Neural progenitor cell (in vitro differentiated cells): ENCODE measurements at regions not wholly inside any gene's neighbourhood (a gene's known extent, or its start where the extent isn't known, plus 50 kb on each side); places are given as distances from the start of the nearest gene placed in this dataset.

Experiments used
- DNase-seq: peaks from one replicate; pipeline ENCODE4 v3.0.0-alpha.2; 2016; ENCODE audit warnings: low spot score
- H2AFZ ChIP-seq: fragments of 200-600 bp; sonication (generic); replicated peaks from 2 replicates; pipeline ENCODE4 v1.6.1; 2016; ENCODE audit warnings: antibody characterized with exemption
- H3F3A ChIP-seq: fragments of 200-600 bp; sonication (generic); 2 replicates; pipeline ENCODE4 v1.6.1; 2016; ENCODE audit warnings: antibody characterized with exemption, low read depth
- H3K27ac ChIP-seq: fragments of 200-600 bp; sonication (generic); 2 replicates; pipeline ENCODE4 v1.5.1; 2016; ENCODE audit warnings: mild to moderate bottlenecking
- H3K27me3 ChIP-seq: fragments of 200-600 bp; sonication (generic); 2 replicates; pipeline ENCODE4 v1.6.1; 2016; ENCODE audit warnings: mild to moderate bottlenecking, moderate library complexity
- H3K36me3 ChIP-seq: fragments of 200-600 bp; sonication (generic); 2 replicates; pipeline ENCODE4 v1.5.1; 2016
- H3K4me1 ChIP-seq: fragments of 200-600 bp; sonication (generic); 2 replicates; pipeline ENCODE4 v1.6.1; 2016; ENCODE audit warnings: mixed run types
- H3K4me2 ChIP-seq: fragments of 200-600 bp; sonication (generic); 2 replicates; pipeline ENCODE4 v1.6.1; 2016
- H3K4me3 ChIP-seq: fragments of 200-600 bp; sonication (generic); 2 replicates; pipeline ENCODE4 v1.5.1; 2016
- H3K79me2 ChIP-seq: fragments of 200-600 bp; sonication (generic); 2 replicates; pipeline ENCODE4 v1.6.1; 2016; ENCODE audit warnings: low read depth
- H3K9ac ChIP-seq: fragments of 200-600 bp; sonication (generic); 2 replicates; pipeline ENCODE4 v1.6.1; 2016
- H3K9me3 ChIP-seq: fragments of 200-600 bp; sonication (generic); 2 replicates; pipeline ENCODE4 v1.5.1; 2016; ENCODE audit warnings: low read depth
- H4K20me1 ChIP-seq: fragments of 200-600 bp; sonication (generic); 2 replicates; pipeline ENCODE4 v1.6.1; 2016; ENCODE audit warnings: low read depth
- H3K27ac Mint-ChIP-seq: 3 replicates; pipeline ENCODE4 v1.8.0; 2021; ENCODE audit warnings: mixed read lengths
- H3K27me3 Mint-ChIP-seq: 2 replicates; pipeline ENCODE4 v1.8.0; 2022; ENCODE audit warnings: low read depth, mild to moderate bottlenecking, inconsistent platforms, moderate library complexity, mixed read lengths; ENCODE audit not compliant: insufficient read depth
- H3K36me3 Mint-ChIP-seq: 3 replicates; pipeline ENCODE4 v1.8.0; 2021; ENCODE audit warnings: mixed read lengths
- H3K4me1 Mint-ChIP-seq: 3 replicates; pipeline ENCODE4 v1.8.0; 2021; ENCODE audit warnings: mixed read lengths
- H3K4me3 Mint-ChIP-seq: 3 replicates; pipeline ENCODE4 v1.8.0; 2021; ENCODE audit warnings: mild to moderate bottlenecking, moderate library complexity, mixed read lengths
- H3K9me3 Mint-ChIP-seq: 3 replicates; pipeline ENCODE4 v1.8.0; 2020; ENCODE audit warnings: mixed read lengths
- EZH2 ChIP-seq: fragments of 200-600 bp; sonication (generic); IDR thresholded peaks from 2 replicates; pipeline ENCODE4 v1.6.1; 2017; ENCODE audit warnings: antibody characterized with exemption, mild to moderate bottlenecking, moderate library complexity
- EZH2phosphoT487 ChIP-seq: fragments of 200-600 bp; sonication (generic); IDR thresholded peaks from 2 replicates; pipeline ENCODE4 v1.6.1; 2017; ENCODE audit warnings: antibody characterized with exemption
- TF ChIP-seq, protein P1 (sequence below): fragments of 200-600 bp; sonication (generic); IDR thresholded peaks from 2 replicates; pipeline ENCODE4 v1.5.1; 2017; ENCODE audit warnings: antibody characterized with exemption, mild to moderate bottlenecking

DNA sequence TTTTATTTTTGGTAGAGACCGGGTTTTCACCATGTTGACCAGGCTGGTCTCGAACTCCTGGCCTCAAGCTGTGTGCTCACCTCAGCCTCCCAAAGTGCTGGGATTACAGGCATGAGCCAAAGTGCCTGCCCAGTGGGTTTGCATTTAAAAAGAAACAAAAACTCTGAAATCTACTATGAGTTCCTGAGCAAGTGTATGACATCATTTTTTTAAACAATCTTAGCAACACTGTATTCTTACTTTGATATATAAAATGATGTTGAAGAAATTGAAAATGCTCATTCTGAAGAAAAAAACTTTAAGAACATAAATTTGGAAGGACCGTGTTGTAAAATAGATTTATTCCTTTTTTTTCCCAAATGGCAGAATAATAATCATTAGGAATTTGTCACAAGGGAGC, 1199.7 kb downstream of the DIAPH3 start:
- Mint-ChIP-seq H3K9me3 (peaks cover 6% of the 10 kb centered on the region), H3K27me3 (no peaks in the 10 kb centered on the region), H3K4me1 (no peaks in the 10 kb centered on the region), H3K36me3 (no peaks in the 10 kb centered on the region), H3K27ac (no peak overlapping the region), H3K4me3 (no peak overlapping the region)
- Histone ChIP-seq H3K4me3 (no peak overlapping the region), H3F3A (no peaks in the 10 kb centered on the region), H3K4me1 (no peaks in the 10 kb centered on the region), H3K79me2 (no peaks in the 10 kb centered on the region), H2AFZ (no peak overlapping the region), H3K4me2 (no peak overlapping the region), H3K9ac (no peak overlapping the region), H4K20me1 (no peaks in the 10 kb centered on the region), H3K36me3 (no peaks in the 10 kb centered on the region), H3K27ac (no peak overlapping the region), H3K27me3 (no peaks in the 10 kb centered on the region), H3K9me3 (no peaks in the 10 kb centered on the region)
- DNase-seq, result no peak
- TF ChIP-seq EZH2phosphoT487 (no peak), EZH2 (no peak)
- TF ChIP-seq, protein P1, sequence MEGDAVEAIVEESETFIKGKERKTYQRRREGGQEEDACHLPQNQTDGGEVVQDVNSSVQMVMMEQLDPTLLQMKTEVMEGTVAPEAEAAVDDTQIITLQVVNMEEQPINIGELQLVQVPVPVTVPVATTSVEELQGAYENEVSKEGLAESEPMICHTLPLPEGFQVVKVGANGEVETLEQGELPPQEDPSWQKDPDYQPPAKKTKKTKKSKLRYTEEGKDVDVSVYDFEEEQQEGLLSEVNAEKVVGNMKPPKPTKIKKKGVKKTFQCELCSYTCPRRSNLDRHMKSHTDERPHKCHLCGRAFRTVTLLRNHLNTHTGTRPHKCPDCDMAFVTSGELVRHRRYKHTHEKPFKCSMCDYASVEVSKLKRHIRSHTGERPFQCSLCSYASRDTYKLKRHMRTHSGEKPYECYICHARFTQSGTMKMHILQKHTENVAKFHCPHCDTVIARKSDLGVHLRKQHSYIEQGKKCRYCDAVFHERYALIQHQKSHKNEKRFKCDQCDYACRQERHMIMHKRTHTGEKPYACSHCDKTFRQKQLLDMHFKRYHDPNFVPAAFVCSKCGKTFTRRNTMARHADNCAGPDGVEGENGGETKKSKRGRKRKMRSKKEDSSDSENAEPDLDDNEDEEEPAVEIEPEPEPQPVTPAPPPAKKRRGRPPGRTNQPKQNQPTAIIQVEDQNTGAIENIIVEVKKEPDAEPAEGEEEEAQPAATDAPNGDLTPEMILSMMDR, result no peak

DNA sequence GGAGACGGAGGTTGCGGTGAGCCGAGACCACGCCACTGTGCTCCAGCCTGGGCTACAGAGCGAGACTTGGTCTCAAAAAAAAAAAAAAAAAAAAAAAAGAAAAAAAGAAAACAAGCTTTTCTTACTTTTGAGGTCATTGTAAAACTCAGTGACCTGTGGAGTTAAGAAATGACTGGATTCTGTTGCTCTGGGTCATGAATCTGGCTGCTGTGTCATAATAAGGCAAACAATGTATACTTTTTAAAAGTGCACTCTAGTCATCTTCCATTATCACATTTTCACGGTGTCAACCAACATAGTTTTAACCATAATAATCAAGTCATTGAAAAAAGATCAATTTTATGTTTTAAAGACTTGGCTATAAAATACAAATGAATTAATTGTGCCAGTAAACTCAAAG, 1186.6 kb downstream of the DIAPH3 start:
- peaks cover 5% of the 10 kb centered on the region for H3K4me1 ChIP-seq
- no peak overlapping the region for H2AFZ ChIP-seq
- H3K4me3 ChIP-seq, result no peak overlapping the region
- TF ChIP-seq EZH2 (no peak), EZH2phosphoT487 (no peak)
- TF ChIP-seq, protein P1, result no peak
- H3K79me2 ChIP-seq, result no peaks in the 10 kb centered on the region
- Mint-ChIP-seq H3K36me3 (no peaks in the 10 kb centered on the region), H3K4me1 (peaks cover 6% of the 10 kb centered on the region), H3K27me3 (no peaks in the 10 kb centered on the region), H3K27ac (no peak overlapping the region), H3K4me3 (no peak overlapping the region), H3K9me3 (no peaks in the 10 kb centered on the region)
- H3K27ac ChIP-seq, result no peak overlapping the region
- no peaks in the 10 kb centered on the region for H3K36me3 ChIP-seq
- H3K9me3 ChIP-seq, result no peaks in the 10 kb centered on the region
- no peak overlapping the region for H3K9ac ChIP-seq
- DNase-seq, result no peak
- no peaks in the 10 kb centered on the region for H3K27me3 ChIP-seq
- no peaks in the 10 kb centered on the region for H3F3A ChIP-seq
- H4K20me1 ChIP-seq, result no peaks in the 10 kb centered on the region
- H3K4me2 ChIP-seq, result no peak overlapping the region

DNA sequence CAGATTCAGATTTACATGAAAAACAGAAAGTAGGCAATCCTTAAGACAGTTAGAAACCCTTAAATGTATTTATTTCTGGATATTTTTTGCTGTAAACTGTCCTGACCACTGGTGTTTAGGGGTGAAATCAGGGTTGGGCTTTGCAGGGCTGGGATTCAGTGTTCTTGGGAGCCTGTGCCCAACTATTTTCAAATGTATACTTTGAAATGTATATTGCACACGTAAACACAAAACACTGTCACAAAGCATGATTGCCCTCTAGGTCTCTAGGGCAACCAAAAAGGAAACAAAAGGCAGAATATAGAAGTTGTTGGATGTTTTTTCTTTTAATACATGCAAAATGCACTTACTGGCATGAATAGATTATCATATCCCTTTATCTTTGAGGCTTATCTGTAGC, 1185.4 kb downstream of the DIAPH3 start:
- H3K36me3 ChIP-seq, result no peaks in the 10 kb centered on the region
- peaks cover 2% of the 10 kb centered on the region for H3K36me3 Mint-ChIP-seq
- H2AFZ ChIP-seq, result no peak overlapping the region
- no peaks in the 10 kb centered on the region for H3K79me2 ChIP-seq
- no peak for DNase-seq
- no peak overlapping the region for H3K9ac ChIP-seq
- no peaks in the 10 kb centered on the region for H4K20me1 ChIP-seq
- H3K4me3 Mint-ChIP-seq, result no peak overlapping the region
- no peak overlapping the region for H3K27ac Mint-ChIP-seq
- H3K4me1 Mint-ChIP-seq, result no peaks in the 10 kb centered on the region
- peaks cover 2% of the 10 kb centered on the region for H3K27me3 Mint-ChIP-seq
- no peaks in the 10 kb centered on the region for H3K27me3 ChIP-seq
- peaks cover 11% of the 10 kb centered on the region for H3K9me3 Mint-ChIP-seq
- TF ChIP-seq EZH2phosphoT487 (no peak), EZH2 (no peak)
- TF ChIP-seq, protein P1, result no peak
- no peak overlapping the region for H3K27ac ChIP-seq
- no peak overlapping the region for H3K4me3 ChIP-seq
- no peaks in the 10 kb centered on the region for H3K4me1 ChIP-seq
- H3K4me2 ChIP-seq, result no peak overlapping the region
- H3K9me3 ChIP-seq, result no peaks in the 10 kb centered on the region
- H3F3A ChIP-seq, result no peaks in the 10 kb centered on the region
